GM18520 (cell line): ENCODE measurements at regions not wholly inside any gene's neighbourhood (a gene's known extent, or its start where the extent isn't known, plus 50 kb on each side); places are given as distances from the start of the nearest gene placed in this dataset.
"Not testable (repeated sequence)": the region's sequence is repeated elsewhere in the genome, so short reads cannot be mapped to it uniquely, and the experiment has no call there.

Experiments
- ATAC-seq: cut with Tn5 transposase; IDR thresholded peaks from one replicate; pipeline ENCODE4 v1.9.1; 2021; ENCODE audit not compliant: unreplicated experiment

GRCh38 chr10:61612450-61612849 lies 50.3 kb upstream of the CABCOCO1 start:
- no peak for ATAC-seq

- no peak for ATAC-seq
These were observed 50.7 kb upstream of the CABCOCO1 start for GRCh38 chr10:61612009-61612408.

GRCh38 chr10:61609701-61610100 lies 53.0 kb upstream of the CABCOCO1 start:
- no peak for ATAC-seq

- no peak for ATAC-seq
These were observed 54.3 kb upstream of the CABCOCO1 start for GRCh38 chr10:61608255-61609033.

- no peak for ATAC-seq
These were observed 55.5 kb upstream of the CABCOCO1 start for GRCh38 chr10:61606959-61607907.

GRCh38 chr10:61605221-61605620 lies 57.5 kb upstream of the CABCOCO1 start:
- no peak for ATAC-seq

GRCh38 chr10:61600399-61600798 lies 62.3 kb upstream of the CABCOCO1 start:
- no peak for ATAC-seq

- no peak for ATAC-seq
These were observed 68.3 kb upstream of the CABCOCO1 start for GRCh38 chr10:61594430-61594829.

GRCh38 chr10:61592581-61592980 lies 70.1 kb upstream of the CABCOCO1 start:
- ATAC-seq: no peak

- no peak for ATAC-seq
These were observed 73.0 kb upstream of the CABCOCO1 start for GRCh38 chr10:61589547-61590243.

- no peak for ATAC-seq
These were observed 73.9 kb upstream of the CABCOCO1 start for GRCh38 chr10:61588770-61589211.

GRCh38 chr10:61586829-61587228 lies 75.9 kb upstream of the CABCOCO1 start:
- no peak for ATAC-seq

GRCh38 chr10:61580608-61581007 lies 82.1 kb upstream of the CABCOCO1 start:
- ATAC-seq: no peak

- ATAC-seq: not testable (repeated sequence)
These were observed 92.5 kb upstream of the CABCOCO1 start for GRCh38 chr10:61570204-61570603.

- no peak for ATAC-seq
These were observed 95.0 kb upstream of the CABCOCO1 start for GRCh38 chr10:61567729-61568128.

- no peak for ATAC-seq
These were observed 96.7 kb upstream of the CABCOCO1 start for GRCh38 chr10:61565819-61566560.

GRCh38 chr10:61564444-61564843 lies 98.3 kb upstream of the CABCOCO1 start:
- ATAC-seq: no peak

GRCh38 chr10:61559615-61560014 lies 103.1 kb upstream of the CABCOCO1 start:
- ATAC-seq: no peak

- no peak for ATAC-seq
These were observed 104.5 kb upstream of the CABCOCO1 start for GRCh38 chr10:61558188-61558587.

GRCh38 chr10:61554925-61555324 lies 101.7 kb upstream of the TMEM26 start:
- ATAC-seq: no peak

GRCh38 chr10:61549861-61550260 lies 96.7 kb upstream of the TMEM26 start:
- ATAC-seq: no peak
